HFF-Myc (cell line): ENCODE measurements at regions not wholly inside any gene's neighbourhood (a gene's known extent, or its start where the extent isn't known, plus 50 kb on each side); places are given as distances from the start of the nearest gene placed in this dataset.
"Not testable (repeated sequence)": the region's sequence is repeated elsewhere in the genome, so short reads cannot be mapped to it uniquely, and the experiment has no call there.

Experiments
- DNase-seq: peaks from one replicate; pipeline ENCODE4 v3.0.0-alpha.2; 2011; ENCODE audit warnings: low read depth; ENCODE audit errors: extremely low read depth
- H3K4me3 ChIP-seq: replicated peaks from 2 replicates; pipeline ENCODE4 v1.5.1; 2011; ENCODE audit warnings: low read depth, mild to moderate bottlenecking, control low read depth, low read length
- TF ChIP-seq, protein P1 (sequence below): IDR thresholded peaks from 2 replicates; pipeline ENCODE4 v1.5.1; 2012; ENCODE audit warnings: mild to moderate bottlenecking, low read depth, low read length, control low read depth; ENCODE audit errors: missing control alignments

DNA sequence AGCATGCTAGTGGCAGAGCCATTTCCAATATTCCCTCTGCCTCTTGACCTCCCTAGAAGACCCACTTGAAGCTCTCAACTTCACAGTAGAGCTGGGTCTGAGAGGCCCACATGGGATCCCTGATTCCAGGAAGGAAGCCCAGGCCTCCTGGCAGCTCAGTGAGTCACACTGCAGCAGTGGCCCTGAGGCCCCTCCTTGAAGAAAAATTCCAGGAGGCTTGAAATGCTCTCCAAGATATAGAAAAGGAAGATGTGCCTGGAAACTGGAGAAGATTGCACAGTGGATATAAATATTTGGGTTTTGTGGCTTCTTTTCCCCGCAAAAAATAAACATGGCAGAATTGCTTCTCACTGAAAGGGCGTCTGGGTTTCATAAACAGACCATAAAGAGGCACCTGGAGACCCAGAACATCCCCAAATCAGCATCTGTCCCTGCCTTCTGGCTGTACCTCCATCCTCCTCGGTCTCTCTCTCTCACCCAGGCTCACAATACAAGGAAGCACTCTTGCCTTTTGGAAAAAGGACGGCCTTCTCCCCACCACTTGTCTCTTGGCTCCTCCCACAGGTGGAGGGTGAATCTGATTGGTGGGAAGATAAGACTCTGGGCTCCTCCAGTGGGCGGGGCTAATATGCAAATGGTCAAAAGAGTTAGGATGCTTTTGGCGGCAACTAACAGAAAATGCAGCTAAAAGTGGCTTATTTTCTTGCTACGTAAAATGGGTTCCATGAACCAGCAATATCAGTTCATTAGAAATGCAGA, 200.0 kb upstream of the SULF2 start:
- TF ChIP-seq, protein P1, sequence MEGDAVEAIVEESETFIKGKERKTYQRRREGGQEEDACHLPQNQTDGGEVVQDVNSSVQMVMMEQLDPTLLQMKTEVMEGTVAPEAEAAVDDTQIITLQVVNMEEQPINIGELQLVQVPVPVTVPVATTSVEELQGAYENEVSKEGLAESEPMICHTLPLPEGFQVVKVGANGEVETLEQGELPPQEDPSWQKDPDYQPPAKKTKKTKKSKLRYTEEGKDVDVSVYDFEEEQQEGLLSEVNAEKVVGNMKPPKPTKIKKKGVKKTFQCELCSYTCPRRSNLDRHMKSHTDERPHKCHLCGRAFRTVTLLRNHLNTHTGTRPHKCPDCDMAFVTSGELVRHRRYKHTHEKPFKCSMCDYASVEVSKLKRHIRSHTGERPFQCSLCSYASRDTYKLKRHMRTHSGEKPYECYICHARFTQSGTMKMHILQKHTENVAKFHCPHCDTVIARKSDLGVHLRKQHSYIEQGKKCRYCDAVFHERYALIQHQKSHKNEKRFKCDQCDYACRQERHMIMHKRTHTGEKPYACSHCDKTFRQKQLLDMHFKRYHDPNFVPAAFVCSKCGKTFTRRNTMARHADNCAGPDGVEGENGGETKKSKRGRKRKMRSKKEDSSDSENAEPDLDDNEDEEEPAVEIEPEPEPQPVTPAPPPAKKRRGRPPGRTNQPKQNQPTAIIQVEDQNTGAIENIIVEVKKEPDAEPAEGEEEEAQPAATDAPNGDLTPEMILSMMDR: no peak
- H3K4me3 ChIP-seq: no peak overlapping the region
- peak; percentile 40 for DNase-seq

DNA sequence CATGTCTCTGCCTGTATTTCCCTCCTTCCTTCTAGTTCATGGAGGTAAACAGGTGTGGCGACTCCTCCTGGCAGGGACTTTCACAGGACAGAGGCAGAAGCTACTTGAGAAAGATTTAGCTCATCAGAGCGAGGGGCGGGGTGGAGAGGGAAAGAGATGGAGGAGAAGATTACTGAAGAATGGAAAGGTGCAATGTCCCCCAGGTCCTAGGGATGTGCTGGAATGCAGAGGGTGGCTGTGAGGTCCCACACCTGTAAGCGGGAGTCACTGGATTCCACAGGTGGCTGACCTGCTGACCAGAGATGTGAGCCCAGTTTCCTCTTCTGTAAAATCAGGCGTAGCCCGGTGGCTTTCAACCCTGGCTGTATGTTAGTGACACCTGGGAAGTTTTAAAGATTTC, 199.2 kb upstream of the SULF2 start:
- H3K4me3 ChIP-seq: no peak overlapping the region
- TF ChIP-seq, protein P1: no peak
- no peak for DNase-seq

GRCh38 chr20:47983642-47984041, 198.4 kb upstream of the SULF2 start:
- not testable (repeated sequence) for DNase-seq, H3K4me3 ChIP-seq

GRCh38 chr20:47982574-47983360, 197.5 kb upstream of the SULF2 start:
- TF ChIP-seq, protein P1: no peak
- DNase-seq: no peak
- H3K4me3 ChIP-seq: no peak overlapping the region

DNA sequence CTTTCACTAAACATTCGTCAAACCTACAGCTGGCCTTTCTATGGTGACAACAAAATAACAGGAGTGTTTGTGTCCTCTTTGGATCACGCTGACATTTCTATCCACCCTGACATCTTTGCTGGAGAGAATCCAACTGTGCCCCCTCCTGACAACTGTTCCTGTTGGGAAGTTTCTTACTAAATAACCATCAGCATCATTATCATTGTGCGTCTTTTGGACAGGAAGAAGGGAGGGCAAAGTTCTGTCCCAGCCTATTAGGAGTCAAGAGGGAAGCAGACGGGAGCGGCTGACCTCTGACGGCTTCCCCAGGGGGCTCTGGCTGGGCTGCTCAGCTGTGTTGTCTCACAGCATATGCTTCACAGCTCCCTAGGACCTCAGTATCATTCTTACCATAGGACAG, 195.9 kb upstream of the SULF2 start:
- TF ChIP-seq, protein P1: no peak
- H3K4me3 ChIP-seq: no peak overlapping the region
- no peak for DNase-seq

- H3K4me3 ChIP-seq: no peak overlapping the region
- TF ChIP-seq, protein P1: no peak
- no peak for DNase-seq
These were observed 195.3 kb upstream of the SULF2 start for GRCh38 chr20:47980336-47981177.

DNA sequence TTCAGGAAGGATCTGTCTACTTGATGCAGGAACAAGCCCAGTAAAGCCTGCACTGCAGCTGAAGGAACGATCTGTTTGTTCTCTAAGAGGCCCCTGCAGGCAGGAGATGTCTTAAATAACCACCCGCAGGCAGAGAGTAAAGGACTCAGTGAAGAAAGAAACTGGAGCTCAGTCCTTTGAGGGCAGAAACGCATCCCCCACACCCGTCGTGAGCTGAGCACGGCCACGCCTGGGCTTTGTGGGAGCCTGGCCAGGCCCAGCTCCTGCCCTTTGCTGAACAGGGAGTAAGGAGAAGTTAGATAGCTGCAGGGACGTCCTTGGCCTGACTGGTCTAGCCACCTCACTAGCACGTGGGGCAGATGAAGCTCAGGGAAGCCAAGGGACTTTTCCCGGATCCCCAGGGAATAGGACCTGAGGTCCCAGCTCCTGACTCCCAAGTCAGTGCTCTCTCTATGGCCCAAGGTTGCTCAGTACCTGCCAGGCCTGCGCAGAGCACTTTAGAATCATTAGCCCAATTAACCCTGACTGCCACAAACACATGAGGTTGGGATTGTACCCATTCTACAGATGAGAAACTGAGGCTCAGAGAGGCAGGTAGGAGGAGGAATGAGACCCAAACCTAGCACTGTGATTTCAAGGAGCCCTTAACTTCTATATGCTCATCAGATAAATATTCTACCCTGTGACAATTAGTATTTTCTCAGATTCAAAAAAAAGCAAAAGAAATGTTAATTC, 194.2 kb upstream of the SULF2 start:
- not testable (repeated sequence) for DNase-seq, H3K4me3 ChIP-seq

DNA sequence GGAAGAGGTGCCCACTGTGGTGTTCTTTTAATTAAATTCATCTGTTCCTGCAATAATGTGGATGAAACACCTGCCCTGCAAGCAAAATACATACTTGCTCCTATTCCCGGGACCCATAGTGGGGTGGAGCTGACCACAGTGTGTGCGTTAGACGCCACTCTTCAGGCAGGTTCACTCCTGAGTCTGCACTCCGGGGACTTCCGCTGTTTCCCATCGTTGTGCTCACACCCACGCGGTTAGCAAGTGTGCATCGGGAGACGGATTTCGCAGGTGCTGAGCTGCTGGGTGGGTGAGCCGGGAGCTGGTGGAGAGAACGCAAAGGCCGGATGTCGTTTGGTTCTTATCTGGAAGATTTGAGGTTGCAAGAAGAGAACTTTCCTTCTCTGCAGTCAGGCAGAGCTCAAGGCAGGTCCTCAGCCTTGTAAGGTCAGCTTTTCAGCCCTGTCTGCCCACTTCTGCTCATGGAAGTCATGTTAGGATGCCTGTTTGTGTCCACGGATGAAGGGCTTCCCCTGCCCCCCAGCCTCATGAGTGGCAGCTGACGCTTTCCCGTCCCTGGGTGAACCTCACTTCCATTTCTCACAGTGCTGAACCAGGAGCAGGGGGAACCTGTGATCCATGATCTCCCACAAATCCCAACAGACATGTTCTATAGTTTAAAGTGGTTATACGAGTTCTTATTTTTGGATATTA, 193.3 kb upstream of the SULF2 start:
- not testable (repeated sequence) for DNase-seq, H3K4me3 ChIP-seq

DNA sequence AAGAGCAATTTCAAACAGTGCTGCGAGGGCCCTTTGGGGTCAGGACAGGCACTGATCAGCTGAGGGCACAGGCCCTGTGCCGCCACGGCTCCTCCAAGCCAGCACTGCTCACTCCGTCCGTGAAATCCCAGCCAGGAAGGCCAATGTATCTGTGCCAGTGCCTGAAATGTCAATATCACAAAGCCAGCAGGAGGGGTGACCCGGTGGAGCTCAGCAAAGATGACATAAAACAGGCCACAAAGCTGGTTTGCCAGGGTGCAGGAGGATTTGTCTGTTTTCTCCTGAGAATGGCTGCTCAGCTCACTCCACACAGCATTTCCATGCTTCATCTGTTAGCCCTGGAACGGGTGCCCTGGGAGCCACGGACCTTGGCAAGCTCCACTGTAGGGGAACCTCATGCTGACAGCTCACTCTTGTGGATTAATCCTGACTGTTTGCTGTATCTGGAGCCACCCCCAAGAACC, 192.5 kb upstream of the SULF2 start:
- not testable (repeated sequence) for H3K4me3 ChIP-seq, DNase-seq
